A673 (cell line): ENCODE measurements at regions not wholly inside any gene's neighbourhood (a gene's known extent, or its start where the extent isn't known, plus 50 kb on each side); places are given as distances from the start of the nearest gene placed in this dataset.

ENCODE experiments used
- BruUV-seq: library from RNA; stranded (reverse); fragments of 400-500 nt; replicated peaks from 2 replicates; lab custom pipeline; 2021; lab: Mats Ljungman, UMichigan
- CTCF ChIA-PET: fragments of 300-600 bp; sonication (Branson Sonifier 250); formaldehyde crosslinking; loops from one replicate; lab custom pipeline; 2022; ENCODE audit warnings: antibody characterized with exemption; lab: Charles Lee
- POLR2A ChIA-PET: fragments of 300-600 bp; sonication (Branson Sonifier 250); formaldehyde crosslinking; loops from one replicate; lab custom pipeline; 2022; ENCODE audit warnings: antibody characterized with exemption; ENCODE audit not compliant: low non-redundant PET; lab: Charles Lee
- DNase-seq: peaks from one replicate; pipeline ENCODE4 v3.0.0-alpha.2; 2015; ENCODE audit warnings: low spot score
- H3K27ac ChIP-seq: fragments of 200-600 bp; sonication (generic); 2 replicates; pipeline ENCODE4 v1.5.1; 2016; ENCODE audit warnings: mixed run types, low read depth, mild to moderate bottlenecking, mixed read lengths, antibody characterized with exemption, low read length; ENCODE audit not compliant: poor library complexity, severe bottlenecking
- H3K27me3 ChIP-seq: fragments of 200-600 bp; sonication (generic); replicated peaks from 2 replicates; pipeline ENCODE4 v1.6.1; 2017; ENCODE audit warnings: mixed run types, low read depth, mild to moderate bottlenecking, mixed read lengths, antibody characterized with exemption, low read length; ENCODE audit not compliant: insufficient read depth, poor library complexity
- H3K36me3 ChIP-seq: fragments of 200-600 bp; sonication (generic); 2 replicates; pipeline ENCODE4 v1.6.1; 2016; ENCODE audit warnings: mixed run types, mild to moderate bottlenecking, mixed read lengths, antibody characterized with exemption, low read length; ENCODE audit not compliant: insufficient read depth, poor library complexity, severe bottlenecking
- H3K4me1 ChIP-seq: fragments of 200-600 bp; sonication (generic); 2 replicates; pipeline ENCODE4 v1.6.1; 2017; ENCODE audit warnings: mixed run types, mild to moderate bottlenecking, mixed read lengths, antibody characterized with exemption, low read length; ENCODE audit not compliant: insufficient read depth, poor library complexity, severe bottlenecking
- H3K4me3 ChIP-seq: fragments of 200-600 bp; sonication (generic); 2 replicates; pipeline ENCODE4 v1.5.1; 2016; ENCODE audit warnings: low read depth, mixed run types, mild to moderate bottlenecking, mixed read lengths, low read length; ENCODE audit not compliant: poor library complexity, severe bottlenecking
- H3K9me3 ChIP-seq: fragments of 200-600 bp; sonication (generic); 2 replicates; pipeline ENCODE4 v1.6.1; 2016; ENCODE audit warnings: mixed run types, low read depth, mild to moderate bottlenecking, mixed read lengths, antibody characterized with exemption, low read length; ENCODE audit not compliant: poor library complexity, severe bottlenecking
- CTCF ChIP-seq: fragments of 300-800, 200-600 bp; sonication (generic); conservative IDR thresholded peaks from 2 replicates; pipeline ENCODE4 v1.5.1; 2017; ENCODE audit warnings: low read depth, mild to moderate bottlenecking, antibody characterized with exemption, low read length, moderate library complexity, mixed read lengths
- EZH2 ChIP-seq: fragments of 200-600 bp; sonication (generic); IDR thresholded peaks from 2 replicates; pipeline ENCODE4 v1.6.1; 2017; ENCODE audit warnings: borderline replicate concordance, low read depth, mild to moderate bottlenecking, mixed read lengths, antibody characterized with exemption, low read length; ENCODE audit not compliant: poor library complexity, severe bottlenecking
- intact Hi-C: fragments of 100-400 bp; cut with micrococcal nuclease; formaldehyde crosslinking; loops from one replicate; pipeline ENCODE4 v1.10.0; 2022; ENCODE audit not compliant: unreplicated experiment

- H3K27ac ChIP-seq: no peak overlapping the region
- BruUV-seq: no TSS peak
- intact Hi-C loops: loop anchor here (5.0 to 10.0 kb wide), 3 partner anchors 292 to 675 kb away; no protein-coding TSS in a partner anchor
- peaks cover 20% of the 10 kb centered on the region for H3K4me1 ChIP-seq
- no peaks in the 10 kb centered on the region for H3K27me3 ChIP-seq
- no peak for DNase-seq
- no peak overlapping the region for H3K4me3 ChIP-seq
- no peaks in the 10 kb centered on the region for H3K36me3 ChIP-seq
- ChIA-PET POLR2A (no interaction called here), CTCF (no interaction called here)
- H3K9me3 ChIP-seq: peaks cover 5% of the 10 kb centered on the region
- TF ChIP-seq EZH2 (no peak), CTCF (no peak)
These were observed 442.5 kb downstream of the KCNH5 start for GRCh38 chr14:62602712-62603111.

GRCh38 chr14:62604524-62604923 is 440.7 kb downstream of the KCNH5 start:
- Histone ChIP-seq H3K27ac (peak overlapping the region; percentile 69), H3K4me3 (no peak overlapping the region), H3K9me3 (peaks cover 10% of the 10 kb centered on the region), H3K27me3 (no peaks in the 10 kb centered on the region), H3K4me1 (peaks cover 30% of the 10 kb centered on the region), H3K36me3 (peaks cover 4% of the 10 kb centered on the region)
- intact Hi-C loops: loop anchor here (5.0 to 10.0 kb wide), 3 partner anchors 290 to 673 kb away; no protein-coding TSS in a partner anchor
- CTCF ChIA-PET: no interaction called here
- DNase-seq: peak; percentile 65
- BruUV-seq: no TSS peak
- TF ChIP-seq EZH2 (no peak), CTCF (no peak)
- POLR2A ChIA-PET: interaction anchor here (0.9 to 1.1 kb wide), 2 partner anchors 9 to 88 kb away, joined by 3 to 4 read pairs; no protein-coding TSS in a partner anchor

GRCh38 chr14:62614122-62614521 is 431.1 kb downstream of the KCNH5 start:
- peaks cover 8% of the 10 kb centered on the region for H3K36me3 ChIP-seq
- TF ChIP-seq CTCF (no peak), EZH2 (no peak)
- intact Hi-C loops: no loop called here
- DNase-seq: peak; percentile 98
- H3K4me1 ChIP-seq: peaks cover 37% of the 10 kb centered on the region
- peak overlapping the region; percentile 97 for H3K27ac ChIP-seq
- BruUV-seq: no TSS peak
- POLR2A ChIA-PET: interaction anchor here (0.8 to 0.9 kb wide), 2 partner anchors 10 to 19 kb away, joined by 3 to 4 read pairs; no protein-coding TSS in a partner anchor
- no peak overlapping the region for H3K4me3 ChIP-seq
- CTCF ChIA-PET: interaction anchor here (0.6 kb wide), 1 partner anchor 397 kb away, joined by 4 read pairs; no protein-coding TSS in a partner anchor
- H3K9me3 ChIP-seq: peaks cover 14% of the 10 kb centered on the region
- no peaks in the 10 kb centered on the region for H3K27me3 ChIP-seq
